Keratinocyte (primary cell): ENCODE measurements at regions not wholly inside any gene's neighbourhood (a gene's known extent, or its start where the extent isn't known, plus 50 kb on each side); places are given as distances from the start of the nearest gene placed in this dataset.

ENCODE experiments used
- DNase-seq: peaks from one replicate; pipeline ENCODE4 v3.0.0-alpha.2; 2011; ENCODE audit warnings: low read depth, missing footprints, low spot score
- FAIRE-seq: peaks from 2 replicates; lab custom pipeline; 2011; peaks lifted over from hg19 to GRCh38; lab: Jason Lieb, UNC
- H2AFZ ChIP-seq: 2 replicates; pipeline ENCODE4 v1.6.0; 2012; ENCODE audit warnings: low read length, control low read depth, inconsistent platforms; ENCODE audit not compliant: control insufficient read depth
- H3K27ac ChIP-seq: 2 replicates; pipeline ENCODE4 v1.5.1; 2011; ENCODE audit warnings: low read length; ENCODE audit not compliant: control insufficient read depth, insufficient read depth
- H3K27me3 ChIP-seq: 3 replicates; pipeline ENCODE4 v1.6.0; 2011; ENCODE audit warnings: low read length; ENCODE audit not compliant: control insufficient read depth, insufficient read depth; ENCODE audit errors: extremely low read depth
- H3K36me3 ChIP-seq, 2 experiments: 2 replicates in 1 of 2; 3 replicates in 1 of 2; pipeline ENCODE4 v1.5.1; 2011; ENCODE audit warnings: low read length in 2 of 2, mild to moderate bottlenecking in 1 of 2; ENCODE audit not compliant: control insufficient read depth in 2 of 2, insufficient read depth in 2 of 2; ENCODE audit errors: extremely low read depth in 1 of 2
- H3K4me1 ChIP-seq: 3 replicates; pipeline ENCODE4 v1.5.1; 2011; ENCODE audit warnings: low read length; ENCODE audit not compliant: control insufficient read depth, insufficient read depth; ENCODE audit errors: extremely low read depth
- H3K4me2 ChIP-seq: 3 replicates; pipeline ENCODE4 v1.6.0; 2011; ENCODE audit warnings: low read depth, low read length; ENCODE audit not compliant: control insufficient read depth, insufficient read depth; ENCODE audit errors: extremely low read depth
- H3K4me3 ChIP-seq, 3 experiments: fragments of 200-600 bp in 1 of 3; sonication (generic) in 1 of 3; 2 replicates in 2 of 3; 3 replicates in 1 of 3; pipeline ENCODE4 v1.5.1; 2011 to 2016; ENCODE audit warnings: low read length in 3 of 3, mild to moderate bottlenecking in 3 of 3, control low read depth in 2 of 3, inconsistent platforms in 1 of 3, low read depth in 1 of 3, mixed read lengths in 1 of 3, mixed run types in 1 of 3, moderate library complexity in 1 of 3; ENCODE audit not compliant: control insufficient read depth in 2 of 3, insufficient read depth in 2 of 3; ENCODE audit errors: extremely low read depth in 1 of 3
- H3K79me2 ChIP-seq: 2 replicates; pipeline ENCODE4 v1.6.0; 2012; ENCODE audit warnings: low read length; ENCODE audit not compliant: control insufficient read depth, insufficient read depth
- H3K9ac ChIP-seq: 3 replicates; pipeline ENCODE4 v1.6.0; 2011; ENCODE audit warnings: low read length; ENCODE audit not compliant: control insufficient read depth, insufficient read depth; ENCODE audit errors: extremely low read depth
- H3K9me1 ChIP-seq: 3 replicates; pipeline ENCODE4 v1.6.0; 2011; ENCODE audit warnings: low read length; ENCODE audit not compliant: control insufficient read depth, insufficient read depth; ENCODE audit errors: extremely low read depth
- H3K9me3 ChIP-seq: 2 replicates; pipeline ENCODE4 v1.5.1; 2012; ENCODE audit warnings: low read depth, low read length; ENCODE audit not compliant: control insufficient read depth
- H4K20me1 ChIP-seq: 3 replicates; pipeline ENCODE4 v1.6.0; 2011; ENCODE audit warnings: low read length; ENCODE audit not compliant: control insufficient read depth, insufficient read depth; ENCODE audit errors: extremely low read depth
- EZH2 ChIP-seq: IDR thresholded peaks from one replicate; pipeline ENCODE4 v1.6.1; 2012; ENCODE audit warnings: inconsistent platforms, mild to moderate bottlenecking, low read length, moderate library complexity
- dilution Hi-C: fragments of 300-500 bp; cut with MboI; formaldehyde crosslinking; loops from one replicate; pipeline ENCODE4 v1.7.0; 2020; ENCODE audit warnings: low sequenced_read_pairs; ENCODE audit not compliant: extremely low pct_ligation_motif_present
- TF ChIP-seq, protein P1 (sequence below), 3 experiments: IDR thresholded peaks in 1 of 3; conservative IDR thresholded peaks in 1 of 3; optimal IDR thresholded peaks in 1 of 3; 2 replicates in 2 of 3; 3 replicates in 1 of 3; pipeline versions ENCODE3 to v1.5.1; 2011; ENCODE audit warnings: low read length in 3 of 3, mild to moderate bottlenecking in 3 of 3, moderate library complexity in 2 of 3, control low read depth in 1 of 3, inconsistent platforms in 1 of 3; ENCODE audit not compliant: insufficient read depth in 2 of 3; ENCODE audit errors: extremely low read depth in 1 of 3

DNA sequence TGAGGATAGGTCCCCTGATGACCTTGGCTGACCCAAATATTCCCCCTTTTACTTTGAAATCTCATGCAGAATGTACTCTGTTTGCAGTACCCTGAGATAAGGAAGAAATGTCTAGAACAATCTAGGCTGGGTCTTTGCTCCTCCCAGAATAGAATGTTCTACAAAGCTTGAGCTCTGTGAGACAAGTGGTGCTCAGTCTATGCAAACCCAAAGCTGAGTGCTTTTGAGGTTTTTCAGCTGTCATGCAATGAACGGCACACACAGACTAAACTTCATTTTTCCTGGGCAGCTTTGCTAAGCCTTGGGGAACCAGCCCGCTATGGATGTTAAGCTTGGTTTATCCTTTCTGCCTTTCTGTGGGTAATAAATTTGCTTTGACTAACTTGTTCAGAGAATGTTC is 513.6 kb downstream of the FAT4 start:
- Histone ChIP-seq H3K27ac (no peak overlapping the region), H3K79me2 (no peaks in the 10 kb centered on the region), H3K9ac (no peak overlapping the region), H3K27me3 (no peaks in the 10 kb centered on the region), H3K4me2 (no peak overlapping the region), H2AFZ (no peak overlapping the region), H3K4me1 (no peaks in the 10 kb centered on the region), H3K36me3 (no peaks in the 10 kb centered on the region), H4K20me1 (no peaks in the 10 kb centered on the region), H3K4me3 (no peak overlapping the region), H3K9me1 (no peaks in the 10 kb centered on the region), H3K9me3 (no peaks in the 10 kb centered on the region)
- TF ChIP-seq, protein P1, sequence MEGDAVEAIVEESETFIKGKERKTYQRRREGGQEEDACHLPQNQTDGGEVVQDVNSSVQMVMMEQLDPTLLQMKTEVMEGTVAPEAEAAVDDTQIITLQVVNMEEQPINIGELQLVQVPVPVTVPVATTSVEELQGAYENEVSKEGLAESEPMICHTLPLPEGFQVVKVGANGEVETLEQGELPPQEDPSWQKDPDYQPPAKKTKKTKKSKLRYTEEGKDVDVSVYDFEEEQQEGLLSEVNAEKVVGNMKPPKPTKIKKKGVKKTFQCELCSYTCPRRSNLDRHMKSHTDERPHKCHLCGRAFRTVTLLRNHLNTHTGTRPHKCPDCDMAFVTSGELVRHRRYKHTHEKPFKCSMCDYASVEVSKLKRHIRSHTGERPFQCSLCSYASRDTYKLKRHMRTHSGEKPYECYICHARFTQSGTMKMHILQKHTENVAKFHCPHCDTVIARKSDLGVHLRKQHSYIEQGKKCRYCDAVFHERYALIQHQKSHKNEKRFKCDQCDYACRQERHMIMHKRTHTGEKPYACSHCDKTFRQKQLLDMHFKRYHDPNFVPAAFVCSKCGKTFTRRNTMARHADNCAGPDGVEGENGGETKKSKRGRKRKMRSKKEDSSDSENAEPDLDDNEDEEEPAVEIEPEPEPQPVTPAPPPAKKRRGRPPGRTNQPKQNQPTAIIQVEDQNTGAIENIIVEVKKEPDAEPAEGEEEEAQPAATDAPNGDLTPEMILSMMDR (optimal IDR thresholded peaks at IDR 0.05 in 1 of 3, IDR thresholded peaks at IDR 0.05 in 1 of 3, conservative IDR thresholded peaks at IDR 0.05 in 1 of 3; ENCODE audit: extremely low read depth in 1 of 3, insufficient read depth in 2 of 3, low read length in 3 of 3), result no peak
- no peak for TF ChIP-seq EZH2
- FAIRE-seq (no peak), DNase-seq (no peak)
- dilution Hi-C loops, result no loop called here

DNA sequence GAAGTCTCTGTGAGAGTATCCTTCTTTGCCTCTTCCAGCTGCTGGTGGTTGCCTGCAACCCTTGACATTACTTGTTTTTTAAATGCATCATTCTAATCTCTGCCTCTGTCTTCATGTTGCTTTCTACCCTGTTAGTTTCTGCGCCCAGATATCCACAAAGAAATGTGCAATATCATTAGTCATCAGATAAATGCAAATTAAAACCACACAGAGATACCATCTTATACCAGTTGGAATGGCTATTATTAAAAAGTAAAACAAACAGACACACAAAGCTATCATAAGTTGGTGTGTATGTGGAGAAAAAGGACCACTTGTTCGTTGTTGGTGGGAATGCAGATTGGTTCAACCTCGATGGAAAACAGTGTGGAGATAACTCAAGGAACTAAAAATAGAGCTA is 517.4 kb downstream of the FAT4 start:
- no peak for DNase-seq
- no peak overlapping the region for H3K27ac ChIP-seq
- H3K27me3 ChIP-seq, result no peaks in the 10 kb centered on the region
- no peaks in the 10 kb centered on the region for H3K36me3 ChIP-seq
- H3K4me2 ChIP-seq, result no peak overlapping the region
- no peak overlapping the region for H2AFZ ChIP-seq
- H3K9me3 ChIP-seq, result no peaks in the 10 kb centered on the region
- H3K4me1 ChIP-seq, result no peaks in the 10 kb centered on the region
- TF ChIP-seq, protein P1 (optimal IDR thresholded peaks at IDR 0.05 in 1 of 3, IDR thresholded peaks at IDR 0.05 in 1 of 3, conservative IDR thresholded peaks at IDR 0.05 in 1 of 3; ENCODE audit: extremely low read depth in 1 of 3, insufficient read depth in 2 of 3, low read length in 3 of 3), result no peak
- TF ChIP-seq EZH2, result no peak
- no peaks in the 10 kb centered on the region for H4K20me1 ChIP-seq
- no peaks in the 10 kb centered on the region for H3K79me2 ChIP-seq
- no peak overlapping the region for H3K4me3 ChIP-seq
- no peak for FAIRE-seq
- H3K9me1 ChIP-seq, result no peaks in the 10 kb centered on the region
- dilution Hi-C loops, result no loop called here
- no peak overlapping the region for H3K9ac ChIP-seq
